Breast epithelium (tissue), 4 donors: ENCODE measurements at regions not wholly inside any gene's neighbourhood (a gene's known extent, or its start where the extent isn't known, plus 50 kb on each side); places are given as distances from the start of the nearest gene placed in this dataset.

Source experiments
- DNase-seq, 2 donors: peaks; one replicate each; pipeline ENCODE4 v3.0.0-alpha.2; 2019; ENCODE audit warnings: low spot score in 2 of 2
- H3K27ac ChIP-seq, 2 donors: fragments of 200-600 bp; sonication (generic) in 1 of 2; one replicate each; pipeline ENCODE4 v1.5.1; 2016 to 2019; ENCODE audit warnings: mild to moderate bottlenecking in 1 of 2
- H3K27me3 ChIP-seq, 2 donors: fragments of 200-600 bp; sonication (generic) in 1 of 2; one replicate each; pipeline versions ENCODE4 v1.5.1 to v1.6.0; 2017 to 2019; ENCODE audit warnings: control low read depth in 1 of 2, mild to moderate bottlenecking in 1 of 2
- H3K36me3 ChIP-seq: fragments of 200-600 bp; one replicate; pipeline ENCODE4 v1.5.1; 2019
- H3K4me1 ChIP-seq, 2 donors: fragments of 200-600 bp; sonication (generic); one replicate each; pipeline ENCODE4 v1.5.1; 2016 to 2019; ENCODE audit warnings: control low read depth in 1 of 2
- H3K4me3 ChIP-seq, 3 donors: fragments of 200-600 bp; sonication (generic); 1 replicate in 2 of 3; 2 replicates in 1 of 3; pipeline ENCODE4 v1.5.1; 2016 to 2019; ENCODE audit warnings: mild to moderate bottlenecking in 3 of 3, moderate library complexity in 2 of 3
- H3K9me3 ChIP-seq, 2 donors: fragments of 200-600 bp; sonication (generic) in 1 of 2; one replicate each; pipeline ENCODE4 v1.5.1; 2016 to 2019; ENCODE audit warnings: control low read depth in 1 of 2
- CTCF ChIP-seq, 3 donors: fragments of 450-650 bp; IDR thresholded peaks; one replicate each; pipeline ENCODE4 v1.5.1; 2016 to 2017; ENCODE audit warnings: antibody characterized with exemption in 3 of 3, mild to moderate bottlenecking in 3 of 3, moderate library complexity in 3 of 3
- POLR2A ChIP-seq: fragments of 450-650 bp; IDR thresholded peaks from one replicate; pipeline ENCODE4 v1.6.1; 2016; ENCODE audit warnings: antibody characterized with exemption, mild to moderate bottlenecking, moderate library complexity
- POLR2AphosphoS5 ChIP-seq, 3 donors: sonication (generic); formaldehyde crosslinking; IDR thresholded peaks; one replicate each; pipeline ENCODE4 v1.6.1; 2017; ENCODE audit warnings: antibody characterized with exemption in 3 of 3
- intact Hi-C: fragments of 100-400 bp; cut with DNase I; formaldehyde crosslinking; loops from one replicate; pipeline ENCODE4 v1.15.1; 2023; ENCODE audit warnings: low total_unique reads

GRCh38 chr4:186809070-186809469, 85.4 kb upstream of the FAT1 start:
- Histone ChIP-seq H3K27me3 (no peaks in the 10 kb centered on the region), H3K9me3 (no peaks in the 10 kb centered on the region), H3K27ac (no peak overlapping the region), H3K36me3 (no peaks in the 10 kb centered on the region), H3K4me1 (no peaks in the 10 kb centered on the region), H3K4me3 (no peak overlapping the region)
- intact Hi-C loops = no loop called here
- TF ChIP-seq POLR2A (no peak), POLR2AphosphoS5 (IDR thresholded peaks at IDR 0.05) (no peak), CTCF (IDR thresholded peaks at IDR 0.05) (no peak)
- no peak for DNase-seq

GRCh38 chr4:186810613-186811150, 87.0 kb upstream of the FAT1 start:
- no peak for DNase-seq
- no peak overlapping the region for H3K27ac ChIP-seq
- H3K27me3 ChIP-seq = no peaks in the 10 kb centered on the region
- TF ChIP-seq POLR2AphosphoS5 (IDR thresholded peaks at IDR 0.05) (no peak), CTCF (IDR thresholded peaks at IDR 0.05) (no peak), POLR2A (no peak)
- H3K9me3 ChIP-seq = no peaks in the 10 kb centered on the region
- no peaks in the 10 kb centered on the region for H3K36me3 ChIP-seq
- H3K4me3 ChIP-seq = no peak overlapping the region
- intact Hi-C loops = no loop called here
- H3K4me1 ChIP-seq = no peaks in the 10 kb centered on the region

GRCh38 chr4:186812592-186812991, 88.9 kb upstream of the FAT1 start:
- Histone ChIP-seq H3K36me3 (no peaks in the 10 kb centered on the region), H3K9me3 (no peaks in the 10 kb centered on the region), H3K4me3 (no peak overlapping the region), H3K4me1 (no peaks in the 10 kb centered on the region), H3K27me3 (no peaks in the 10 kb centered on the region), H3K27ac (no peak overlapping the region)
- no peak for DNase-seq
- TF ChIP-seq CTCF (IDR thresholded peaks at IDR 0.05) (no peak), POLR2AphosphoS5 (IDR thresholded peaks at IDR 0.05) (no peak), POLR2A (no peak)
- intact Hi-C loops = no loop called here

- Histone ChIP-seq H3K36me3 (no peaks in the 10 kb centered on the region), H3K9me3 (no peaks in the 10 kb centered on the region), H3K4me3 (no peak overlapping the region), H3K27me3 (no peaks in the 10 kb centered on the region), H3K4me1 (no peaks in the 10 kb centered on the region), H3K27ac (no peak overlapping the region)
- DNase-seq = no peak
- no peak for TF ChIP-seq POLR2AphosphoS5 (IDR thresholded peaks at IDR 0.05)
- TF ChIP-seq POLR2A = no peak
- no peak for TF ChIP-seq CTCF (IDR thresholded peaks at IDR 0.05)
- intact Hi-C loops = no loop called here
These were observed 89.9 kb upstream of the FAT1 start for GRCh38 chr4:186813377-186814068.

- TF ChIP-seq POLR2A (no peak), POLR2AphosphoS5 (IDR thresholded peaks at IDR 0.05) (no peak), CTCF (IDR thresholded peaks at IDR 0.05) (no peak)
- Histone ChIP-seq H3K36me3 (no peaks in the 10 kb centered on the region), H3K4me1 (no peaks in the 10 kb centered on the region), H3K4me3 (no peak overlapping the region), H3K27me3 (no peaks in the 10 kb centered on the region), H3K9me3 (no peaks in the 10 kb centered on the region), H3K27ac (no peak overlapping the region)
- no peak for DNase-seq
- intact Hi-C loops = no loop called here
These were observed 90.9 kb upstream of the FAT1 start for GRCh38 chr4:186814535-186815070.
